ENCODE measurements at regions not wholly inside any gene's neighbourhood (a gene's known extent, or its start where the extent isn't known, plus 50 kb on each side); places are given as distances from the start of the nearest gene placed in this dataset.

DNA sequence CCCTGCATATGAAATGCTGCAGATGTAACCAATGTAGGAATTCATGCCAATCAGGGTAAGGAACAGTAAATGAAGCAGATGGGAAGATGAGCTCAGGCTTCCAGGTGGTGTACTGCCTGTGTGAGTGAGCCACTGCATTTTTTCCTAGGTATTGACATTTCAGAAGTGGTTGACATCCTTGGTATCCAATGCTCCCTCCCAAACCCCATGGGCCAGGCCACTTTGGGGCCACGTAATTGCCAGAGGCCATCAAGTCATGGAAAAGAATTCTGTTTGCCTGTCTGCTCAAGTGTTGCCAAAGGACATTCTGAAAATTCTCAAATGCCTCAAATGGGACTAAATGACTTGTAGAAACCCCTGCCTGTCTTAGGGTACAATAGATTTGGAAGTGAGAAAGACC, 384.6 kb downstream of the GATA3 start:
- no peak overlapping the region for H3K56ac ChIP-seq (ENCODE audit: low read length)

DNA sequence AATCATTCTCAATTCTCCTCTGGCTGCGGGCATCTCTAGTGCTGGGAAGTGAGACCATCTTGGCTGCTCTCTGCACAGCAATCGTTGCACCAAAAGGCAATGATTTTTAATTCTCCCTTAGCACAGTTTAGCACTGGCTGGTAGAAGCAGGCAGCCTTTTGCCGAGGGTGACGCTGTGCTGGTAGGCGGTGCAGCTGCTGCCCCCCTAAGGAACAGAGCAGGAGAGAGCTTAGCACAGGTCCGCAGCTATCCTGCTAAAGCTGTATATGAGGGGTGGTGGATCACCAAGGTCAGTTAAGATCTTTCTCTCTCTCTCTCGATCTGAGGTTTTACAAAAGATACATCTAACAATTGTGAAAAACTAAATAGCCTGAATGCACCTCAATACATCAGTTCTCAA, 390.1 kb downstream of the GATA3 start:
- Histone ChIP-seq H4K8ac (ENCODE audit: low read depth, low read length) (no peak overlapping the region), H3K4ac (ENCODE audit: low read depth, low read length) (no peak overlapping the region), H2AK5ac (ENCODE audit: low read length) (no peak overlapping the region), H3K27me3 (ENCODE audit: insufficient read depth, low read length, poor library complexity) (no peaks in the 10 kb centered on the region), H2BK5ac (ENCODE audit: low read length) (no peak overlapping the region), H3K79me1 (ENCODE audit: low read length) (no peaks in the 10 kb centered on the region), H3K9ac (ENCODE audit: low read length) (no peak overlapping the region), H3K4me1 (ENCODE audit: control insufficient read depth, low read depth, low read length) (no peaks in the 10 kb centered on the region), H4K5ac (ENCODE audit: low read length) (no peak overlapping the region), H3K4me2 (ENCODE audit: low read length) (no peak overlapping the region), H3K56ac (ENCODE audit: low read length) (no peak overlapping the region), H3K27ac (ENCODE audit: low read depth, low read length) (no peak overlapping the region), H3K79me2 (ENCODE audit: control insufficient read depth, insufficient read depth, low read length) (no peaks in the 10 kb centered on the region), H3K36me3 (ENCODE audit: control insufficient read depth, insufficient read depth, low read length) (no peaks in the 10 kb centered on the region), H2BK120ac (ENCODE audit: low read depth, low read length) (no peak overlapping the region), H3K4me3 (ENCODE audit: low read length) (no peak overlapping the region), H3K23ac (ENCODE audit: low read length) (no peak overlapping the region), H3K18ac (ENCODE audit: low read length) (no peak overlapping the region), H2BK15ac (replicated peaks; ENCODE audit: low read depth) (no peak overlapping the region)
- WGBS (ENCODE audit: extremely low coverage, insufficient coverage, low lambda C conversion rate) = no CpG with 5 or more reads among the region's 7 CpGs
- peak; percentile 60 for DNase-seq

More for the DNA sequence above, 384.6 kb downstream of the GATA3 start:
- no peak for DNase-seq
- no peak overlapping the region for H3K9ac ChIP-seq (ENCODE audit: low read length)
- H2BK120ac ChIP-seq (ENCODE audit: low read depth, low read length) = peak overlapping the region; percentile 2
- H3K36me3 ChIP-seq (ENCODE audit: control insufficient read depth, insufficient read depth, low read length) = no peaks in the 10 kb centered on the region
- no peaks in the 10 kb centered on the region for H3K27me3 ChIP-seq (ENCODE audit: insufficient read depth, low read length, poor library complexity)
- H3K4me3 ChIP-seq (ENCODE audit: low read length) = no peak overlapping the region
- H2BK5ac ChIP-seq (ENCODE audit: low read length) = no peak overlapping the region
- no peak overlapping the region for H3K18ac ChIP-seq (ENCODE audit: low read length)
- WGBS (ENCODE audit: extremely low coverage, insufficient coverage, low lambda C conversion rate) = no CpG with 5 or more reads among the region's 1 CpG
- no peak overlapping the region for H2AK5ac ChIP-seq (ENCODE audit: low read length)
- H3K4me1 ChIP-seq (ENCODE audit: control insufficient read depth, low read depth, low read length) = no peaks in the 10 kb centered on the region
- no peak overlapping the region for H4K8ac ChIP-seq (ENCODE audit: low read depth, low read length)
- H3K27ac ChIP-seq (ENCODE audit: low read depth, low read length) = no peak overlapping the region
- no peak overlapping the region for H3K4me2 ChIP-seq (ENCODE audit: low read length)
- H3K23ac ChIP-seq (ENCODE audit: low read length) = no peak overlapping the region
- no peaks in the 10 kb centered on the region for H3K79me2 ChIP-seq (ENCODE audit: control insufficient read depth, insufficient read depth, low read length)
- H3K79me1 ChIP-seq (ENCODE audit: low read length) = no peaks in the 10 kb centered on the region
- H4K5ac ChIP-seq (ENCODE audit: low read length) = no peak overlapping the region
- H2BK15ac ChIP-seq (replicated peaks; ENCODE audit: low read depth) = no peak overlapping the region
- no peak overlapping the region for H3K4ac ChIP-seq (ENCODE audit: low read depth, low read length)

DNA sequence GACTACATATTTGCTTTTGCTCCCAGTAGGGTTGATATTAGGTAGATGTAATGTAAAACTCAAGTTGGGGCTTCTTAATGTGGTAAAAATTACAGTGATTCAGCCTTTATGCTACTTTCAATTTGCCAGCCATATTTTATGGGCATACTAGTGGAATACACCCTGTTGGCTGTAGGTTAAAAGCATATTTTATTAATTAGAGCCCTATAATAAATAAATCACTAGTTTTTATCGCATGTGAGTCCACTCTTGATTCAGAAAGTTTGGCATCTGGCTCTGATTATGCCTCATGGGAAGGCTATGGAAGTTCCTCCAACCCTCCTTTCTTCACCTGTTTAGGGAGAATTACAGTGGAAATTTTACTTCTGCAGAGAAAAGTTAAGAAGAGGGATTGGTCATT, 390.9 kb downstream of the GATA3 start:
- WGBS (ENCODE audit: extremely low coverage, insufficient coverage, low lambda C conversion rate) = no CpG with 5 or more reads among the region's 1 CpG
- Histone ChIP-seq H3K23ac (ENCODE audit: low read length) (no peak overlapping the region), H3K27ac (ENCODE audit: low read depth, low read length) (no peak overlapping the region), H3K4me1 (ENCODE audit: control insufficient read depth, low read depth, low read length) (no peaks in the 10 kb centered on the region), H3K56ac (ENCODE audit: low read length) (no peak overlapping the region), H3K9ac (ENCODE audit: low read length) (no peak overlapping the region), H3K79me1 (ENCODE audit: low read length) (no peaks in the 10 kb centered on the region), H3K4me3 (ENCODE audit: low read length) (no peak overlapping the region), H2AK5ac (ENCODE audit: low read length) (no peak overlapping the region), H2BK120ac (ENCODE audit: low read depth, low read length) (no peak overlapping the region), H3K18ac (ENCODE audit: low read length) (no peak overlapping the region), H3K79me2 (ENCODE audit: control insufficient read depth, insufficient read depth, low read length) (no peaks in the 10 kb centered on the region), H3K36me3 (ENCODE audit: control insufficient read depth, insufficient read depth, low read length) (no peaks in the 10 kb centered on the region), H3K4me2 (ENCODE audit: low read length) (no peak overlapping the region), H2BK15ac (replicated peaks; ENCODE audit: low read depth) (no peak overlapping the region), H3K4ac (ENCODE audit: low read depth, low read length) (no peak overlapping the region), H2BK5ac (ENCODE audit: low read length) (no peak overlapping the region), H4K5ac (ENCODE audit: low read length) (no peak overlapping the region), H4K8ac (ENCODE audit: low read depth, low read length) (no peak overlapping the region), H3K27me3 (ENCODE audit: insufficient read depth, low read length, poor library complexity) (no peaks in the 10 kb centered on the region)
- no peak for DNase-seq

DNA sequence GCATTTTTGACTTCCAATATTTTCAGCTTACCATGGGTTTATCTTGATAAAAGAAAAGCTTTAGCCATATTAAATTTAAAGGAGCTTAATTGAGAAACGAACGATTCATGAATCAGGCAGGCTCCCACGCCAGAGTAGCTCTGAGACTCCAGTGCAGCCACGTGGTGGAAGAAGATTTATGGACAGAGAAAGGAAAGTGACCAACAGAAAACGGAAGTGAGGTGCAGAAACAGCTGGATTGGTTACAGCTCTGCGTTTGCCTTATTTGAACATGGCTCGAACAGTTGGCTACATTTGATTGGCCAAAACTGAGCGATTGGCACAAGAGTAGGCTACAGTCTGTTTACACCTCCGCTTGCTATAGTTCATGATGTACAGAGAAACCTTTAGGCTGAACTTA, 395.4 kb downstream of the GATA3 start:
- H4K5ac ChIP-seq (ENCODE audit: low read length) = no peak overlapping the region

DNA sequence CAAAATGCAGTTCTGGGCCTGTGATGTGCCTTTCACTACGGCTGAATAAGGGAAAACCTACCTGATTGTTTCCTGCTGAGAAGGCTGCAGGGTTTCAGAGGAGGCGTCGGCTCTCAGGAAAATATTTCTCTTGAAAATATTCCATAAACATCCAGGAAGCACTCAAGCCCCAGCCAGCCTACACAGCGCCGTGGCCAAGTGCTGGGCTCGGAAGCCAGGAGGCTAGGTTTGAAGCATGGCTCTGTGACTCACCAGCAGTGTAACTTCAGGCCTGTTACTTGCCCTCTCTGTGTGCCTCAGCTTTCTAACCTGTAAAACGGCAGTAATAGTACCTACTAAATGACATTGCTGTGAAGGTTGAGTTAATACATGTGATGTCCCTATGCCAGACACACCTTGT, 399.1 kb downstream of the GATA3 start:
- Histone ChIP-seq H2BK5ac (ENCODE audit: low read length) (no peak overlapping the region), H3K27me3 (ENCODE audit: insufficient read depth, low read length, poor library complexity) (no peaks in the 10 kb centered on the region), H3K23ac (ENCODE audit: low read length) (no peak overlapping the region), H3K4me2 (ENCODE audit: low read length) (no peak overlapping the region), H3K4me1 (ENCODE audit: control insufficient read depth, low read depth, low read length) (no peaks in the 10 kb centered on the region), H3K4ac (ENCODE audit: low read depth, low read length) (no peak overlapping the region), H2AK5ac (ENCODE audit: low read length) (no peak overlapping the region), H3K18ac (ENCODE audit: low read length) (no peak overlapping the region), H3K79me1 (ENCODE audit: low read length) (no peaks in the 10 kb centered on the region), H3K4me3 (ENCODE audit: low read length) (no peak overlapping the region), H3K79me2 (ENCODE audit: control insufficient read depth, insufficient read depth, low read length) (no peaks in the 10 kb centered on the region), H3K56ac (ENCODE audit: low read length) (no peak overlapping the region), H4K5ac (ENCODE audit: low read length) (no peak overlapping the region), H3K27ac (ENCODE audit: low read depth, low read length) (no peak overlapping the region), H4K8ac (ENCODE audit: low read depth, low read length) (no peak overlapping the region), H3K9ac (ENCODE audit: low read length) (no peak overlapping the region), H2BK15ac (replicated peaks; ENCODE audit: low read depth) (no peak overlapping the region), H2BK120ac (ENCODE audit: low read depth, low read length) (no peak overlapping the region), H3K36me3 (ENCODE audit: control insufficient read depth, insufficient read depth, low read length) (no peaks in the 10 kb centered on the region)
- WGBS (ENCODE audit: extremely low coverage, insufficient coverage, low lambda C conversion rate) = no CpG with 5 or more reads among the region's 7 CpGs
- DNase-seq = no peak

More for the DNA sequence above, 395.4 kb downstream of the GATA3 start:
- H3K79me2 ChIP-seq (ENCODE audit: control insufficient read depth, insufficient read depth, low read length) = no peaks in the 10 kb centered on the region
- no peak overlapping the region for H3K4me3 ChIP-seq (ENCODE audit: low read length)
- H3K4ac ChIP-seq (ENCODE audit: low read depth, low read length) = no peak overlapping the region
- no peak overlapping the region for H3K18ac ChIP-seq (ENCODE audit: low read length)
- H3K56ac ChIP-seq (ENCODE audit: low read length) = no peak overlapping the region
- DNase-seq = no peak
- no peak overlapping the region for H4K8ac ChIP-seq (ENCODE audit: low read depth, low read length)
- H2AK5ac ChIP-seq (ENCODE audit: low read length) = no peak overlapping the region
- H3K79me1 ChIP-seq (ENCODE audit: low read length) = no peaks in the 10 kb centered on the region
- H2BK120ac ChIP-seq (ENCODE audit: low read depth, low read length) = no peak overlapping the region
- WGBS (ENCODE audit: extremely low coverage, insufficient coverage, low lambda C conversion rate) = no CpG with 5 or more reads among the region's 9 CpGs
- H3K9ac ChIP-seq (ENCODE audit: low read length) = no peak overlapping the region
- no peaks in the 10 kb centered on the region for H3K27me3 ChIP-seq (ENCODE audit: insufficient read depth, low read length, poor library complexity)
- no peak overlapping the region for H2BK5ac ChIP-seq (ENCODE audit: low read length)
- no peaks in the 10 kb centered on the region for H3K36me3 ChIP-seq (ENCODE audit: control insufficient read depth, insufficient read depth, low read length)
- no peak overlapping the region for H3K23ac ChIP-seq (ENCODE audit: low read length)
- no peak overlapping the region for H2BK15ac ChIP-seq (replicated peaks; ENCODE audit: low read depth)
- no peak overlapping the region for H3K27ac ChIP-seq (ENCODE audit: low read depth, low read length)
- no peak overlapping the region for H3K4me2 ChIP-seq (ENCODE audit: low read length)
- H3K4me1 ChIP-seq (ENCODE audit: control insufficient read depth, low read depth, low read length) = no peaks in the 10 kb centered on the region

GRCh38 chr10:8454357-8454756, 399.9 kb downstream of the GATA3 start:
- Histone ChIP-seq H3K4me2 (ENCODE audit: low read length) (no peak overlapping the region), H3K36me3 (ENCODE audit: control insufficient read depth, insufficient read depth, low read length) (no peaks in the 10 kb centered on the region), H3K79me2 (ENCODE audit: control insufficient read depth, insufficient read depth, low read length) (no peaks in the 10 kb centered on the region), H3K9ac (ENCODE audit: low read length) (no peak overlapping the region), H3K4me3 (ENCODE audit: low read length) (no peak overlapping the region), H3K27ac (ENCODE audit: low read depth, low read length) (no peak overlapping the region), H3K79me1 (ENCODE audit: low read length) (no peaks in the 10 kb centered on the region), H3K4ac (ENCODE audit: low read depth, low read length) (no peak overlapping the region), H2AK5ac (ENCODE audit: low read length) (no peak overlapping the region), H3K56ac (ENCODE audit: low read length) (no peak overlapping the region), H2BK15ac (replicated peaks; ENCODE audit: low read depth) (no peak overlapping the region), H3K23ac (ENCODE audit: low read length) (no peak overlapping the region), H2BK5ac (ENCODE audit: low read length) (no peak overlapping the region), H2BK120ac (ENCODE audit: low read depth, low read length) (no peak overlapping the region), H4K5ac (ENCODE audit: low read length) (no peak overlapping the region), H3K27me3 (ENCODE audit: insufficient read depth, low read length, poor library complexity) (no peaks in the 10 kb centered on the region), H3K4me1 (ENCODE audit: control insufficient read depth, low read depth, low read length) (no peaks in the 10 kb centered on the region), H4K8ac (ENCODE audit: low read depth, low read length) (no peak overlapping the region), H3K18ac (ENCODE audit: low read length) (no peak overlapping the region)
- no peak for DNase-seq
- no CpG with 5 or more reads among the region's 3 CpGs for WGBS (ENCODE audit: extremely low coverage, insufficient coverage, low lambda C conversion rate)

Data from mesendoderm (in vitro differentiated cells).